Endodermal cell (in vitro differentiated cells): ENCODE measurements at regions not wholly inside any gene's neighbourhood (a gene's known extent, or its start where the extent isn't known, plus 50 kb on each side); places are given as distances from the start of the nearest gene placed in this dataset.

Source experiments
- DNase-seq: peaks from one replicate; pipeline ENCODE4 v3.0.0-alpha.2; 2017
- H3K27ac ChIP-seq: 2 replicates; pipeline ENCODE4 v1.5.1; 2013; ENCODE audit warnings: mild to moderate bottlenecking, low read depth, low read length, moderate library complexity
- H3K27me3 ChIP-seq: 2 replicates; pipeline ENCODE4 v1.6.1; 2013; ENCODE audit warnings: mild to moderate bottlenecking, low read length, moderate library complexity; ENCODE audit not compliant: insufficient read depth, control insufficient read depth, poor library complexity, severe bottlenecking
- H3K36me3 ChIP-seq: 2 replicates; pipeline ENCODE4 v1.7.0; 2013; ENCODE audit warnings: mild to moderate bottlenecking, low read length, moderate library complexity; ENCODE audit not compliant: control insufficient read depth, insufficient read depth
- H3K4me1 ChIP-seq: one replicate; pipeline ENCODE4 v1.7.0; 2013; ENCODE audit warnings: low read length; ENCODE audit not compliant: control insufficient read depth, insufficient read depth
- H3K4me3 ChIP-seq: 2 replicates; pipeline ENCODE4 v1.5.1; 2013; ENCODE audit warnings: mild to moderate bottlenecking, low read length, moderate library complexity
- H3K9ac ChIP-seq: 2 replicates; pipeline ENCODE4 v1.6.1; 2013; ENCODE audit warnings: mild to moderate bottlenecking, low read length, moderate library complexity; ENCODE audit not compliant: poor library complexity, severe bottlenecking; ENCODE audit errors: extremely low read depth
- H3K9me3 ChIP-seq: 2 replicates; pipeline ENCODE4 v1.6.1; 2013; ENCODE audit warnings: mild to moderate bottlenecking, low read length, moderate library complexity; ENCODE audit not compliant: control insufficient read depth
- H3K27ac Mint-ChIP-seq: 2 replicates; pipeline ENCODE4 v1.8.0; 2020; ENCODE audit warnings: mixed read lengths
- H3K27me3 Mint-ChIP-seq: 2 replicates; pipeline ENCODE4 v1.8.0; 2021; ENCODE audit warnings: mild to moderate bottlenecking, mixed read lengths; ENCODE audit not compliant: insufficient read depth
- H3K36me3 Mint-ChIP-seq: 2 replicates; pipeline ENCODE4 v1.8.0; 2020; ENCODE audit warnings: low read depth, mixed read lengths
- H3K4me1 Mint-ChIP-seq: 2 replicates; pipeline ENCODE4 v1.8.0; 2020; ENCODE audit warnings: mixed read lengths
- H3K4me3 Mint-ChIP-seq: 2 replicates; pipeline ENCODE4 v1.8.0; 2020; ENCODE audit warnings: mild to moderate bottlenecking, moderate library complexity, mixed read lengths
- H3K9me3 Mint-ChIP-seq: 2 replicates; pipeline ENCODE4 v1.8.0; 2020; ENCODE audit warnings: mild to moderate bottlenecking, mixed read lengths
- WGBS, 2 experiments: methylation state at CpG; one replicate each; pipeline versions ENCODE4 v1.1.5 to v1.1.7; 2013; ENCODE audit warnings: missing lambda C conversion rate in 2 of 2, mixed read lengths in 1 of 2; ENCODE audit not compliant: insufficient coverage in 1 of 2, insufficient read length in 1 of 2; 5-methylcytosine and 5-hydroxymethylcytosine counted together
- TF ChIP-seq, protein P1 (sequence below): fragments of 200-600 bp; sonication (generic); conservative IDR thresholded peaks from 2 replicates; pipeline ENCODE4 v1.5.0; 2021; ENCODE audit warnings: antibody characterized with exemption, mild to moderate bottlenecking

- peaks cover 46% of the 10 kb centered on the region for H3K9me3 Mint-ChIP-seq
- no peak overlapping the region for H3K4me3 Mint-ChIP-seq
- WGBS, 2 experiments: 83 to 90% methylated on average over 1 to 2 of the region's 2 CpGs
These were observed 78.5 kb upstream of the SPANXC start for GRCh38 chrX:141320801-141321200.

GRCh38 chrX:141314441-141314840 is 72.1 kb upstream of the SPANXC start:
- Histone ChIP-seq H3K9me3 (no peaks in the 10 kb centered on the region), H3K36me3 (no peaks in the 10 kb centered on the region), H3K4me3 (no peak overlapping the region), H3K27ac (no peak overlapping the region), H3K4me1 (no peaks in the 10 kb centered on the region), H3K9ac (no peak overlapping the region), H3K27me3 (no peaks in the 10 kb centered on the region)
- H3K4me1 Mint-ChIP-seq: no peaks in the 10 kb centered on the region
- no peaks in the 10 kb centered on the region for H3K36me3 Mint-ChIP-seq
- TF ChIP-seq, protein P1, sequence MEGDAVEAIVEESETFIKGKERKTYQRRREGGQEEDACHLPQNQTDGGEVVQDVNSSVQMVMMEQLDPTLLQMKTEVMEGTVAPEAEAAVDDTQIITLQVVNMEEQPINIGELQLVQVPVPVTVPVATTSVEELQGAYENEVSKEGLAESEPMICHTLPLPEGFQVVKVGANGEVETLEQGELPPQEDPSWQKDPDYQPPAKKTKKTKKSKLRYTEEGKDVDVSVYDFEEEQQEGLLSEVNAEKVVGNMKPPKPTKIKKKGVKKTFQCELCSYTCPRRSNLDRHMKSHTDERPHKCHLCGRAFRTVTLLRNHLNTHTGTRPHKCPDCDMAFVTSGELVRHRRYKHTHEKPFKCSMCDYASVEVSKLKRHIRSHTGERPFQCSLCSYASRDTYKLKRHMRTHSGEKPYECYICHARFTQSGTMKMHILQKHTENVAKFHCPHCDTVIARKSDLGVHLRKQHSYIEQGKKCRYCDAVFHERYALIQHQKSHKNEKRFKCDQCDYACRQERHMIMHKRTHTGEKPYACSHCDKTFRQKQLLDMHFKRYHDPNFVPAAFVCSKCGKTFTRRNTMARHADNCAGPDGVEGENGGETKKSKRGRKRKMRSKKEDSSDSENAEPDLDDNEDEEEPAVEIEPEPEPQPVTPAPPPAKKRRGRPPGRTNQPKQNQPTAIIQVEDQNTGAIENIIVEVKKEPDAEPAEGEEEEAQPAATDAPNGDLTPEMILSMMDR: no peak
- no CpG with 5 or more reads among the region's 1 CpG for WGBS, 2 experiments
- no peaks in the 10 kb centered on the region for H3K27me3 Mint-ChIP-seq
- DNase-seq: no peak
- H3K4me3 Mint-ChIP-seq: no peak overlapping the region
- no peak overlapping the region for H3K27ac Mint-ChIP-seq
- peaks cover 37% of the 10 kb centered on the region for H3K9me3 Mint-ChIP-seq

More at GRCh38 chrX:141320801-141321200, 78.5 kb upstream of the SPANXC start:
- H3K36me3 Mint-ChIP-seq: no peaks in the 10 kb centered on the region
- no peaks in the 10 kb centered on the region for H3K9me3 ChIP-seq
- H3K4me1 ChIP-seq: no peaks in the 10 kb centered on the region
- H3K36me3 ChIP-seq: no peaks in the 10 kb centered on the region
- no peak overlapping the region for H3K27ac ChIP-seq
- H3K27ac Mint-ChIP-seq: no peak overlapping the region
- H3K4me1 Mint-ChIP-seq: no peaks in the 10 kb centered on the region
- H3K4me3 ChIP-seq: no peak overlapping the region
- H3K9ac ChIP-seq: no peak overlapping the region
- no peak for DNase-seq
- TF ChIP-seq, protein P1: no peak
- H3K27me3 ChIP-seq: no peaks in the 10 kb centered on the region
- no peaks in the 10 kb centered on the region for H3K27me3 Mint-ChIP-seq

DNA sequence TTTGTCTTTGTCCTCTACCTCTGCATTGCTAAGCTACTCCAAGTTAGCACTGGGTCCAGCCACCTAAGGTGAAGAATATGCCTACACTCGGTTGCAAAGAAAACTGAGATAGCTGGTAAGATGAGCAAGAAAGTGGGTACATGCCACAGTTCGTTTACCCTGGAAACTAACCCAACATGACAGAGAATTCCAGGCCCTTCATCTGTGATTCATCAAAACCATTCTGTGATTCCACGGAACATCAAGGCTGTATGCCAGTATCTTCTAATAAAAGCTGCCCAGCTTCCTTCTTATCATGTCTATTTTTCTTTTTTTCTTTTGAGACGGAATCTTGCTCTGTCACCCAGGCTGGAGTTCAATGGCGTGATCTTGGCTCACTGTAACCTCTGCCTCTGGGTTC is 58.7 kb upstream of the SPANXC start:
- H3K4me1 Mint-ChIP-seq: no peaks in the 10 kb centered on the region
- Histone ChIP-seq H3K27ac (no peak overlapping the region), H3K9ac (no peak overlapping the region), H3K9me3 (no peaks in the 10 kb centered on the region), H3K36me3 (no peaks in the 10 kb centered on the region), H3K27me3 (no peaks in the 10 kb centered on the region), H3K4me3 (no peak overlapping the region), H3K4me1 (no peaks in the 10 kb centered on the region)
- no peak overlapping the region for H3K4me3 Mint-ChIP-seq
- TF ChIP-seq, protein P1: no peak
- H3K9me3 Mint-ChIP-seq: peaks cover 19% of the 10 kb centered on the region
- H3K27me3 Mint-ChIP-seq: no peaks in the 10 kb centered on the region
- no peaks in the 10 kb centered on the region for H3K36me3 Mint-ChIP-seq
- no peak for DNase-seq
- H3K27ac Mint-ChIP-seq: no peak overlapping the region
- 93 to 100% methylated on average over 1 to 5 of the region's 5 CpGs for WGBS, 2 experiments
